ENCODE measurements at regions not wholly inside any gene's neighbourhood (a gene's known extent, or its start where the extent isn't known, plus 50 kb on each side); places are given as distances from the start of the nearest gene placed in this dataset.
A peak's percentile ranks its signal among the peaks of the same experiment; 100 is the strongest.
"Not testable (repeated sequence)": the region's sequence is repeated elsewhere in the genome, so short reads cannot be mapped to it uniquely, and the experiment has no call there.

GRCh38 chr20:48042628-48043027 is 257.3 kb upstream of the SULF2 start:
- Mint-ChIP-seq H3K4me1 (no peaks in the 10 kb centered on the region), H3K4me3 (no peak overlapping the region), H3K36me3 (peaks cover 1% of the 10 kb centered on the region), H3K27me3 (peaks cover 5% of the 10 kb centered on the region), H3K27ac (no peak overlapping the region), H3K9me3 (peaks cover 2% of the 10 kb centered on the region)
- DNase-seq (ENCODE audit: low spot score in 2 of 2) (no peak), ATAC-seq (ENCODE audit: low read depth) (no peak)

- peaks cover 5% of the 10 kb centered on the region for H3K27me3 Mint-ChIP-seq
- ATAC-seq (ENCODE audit: low read depth) (no peak), DNase-seq (ENCODE audit: low spot score in 2 of 2) (no peak)
- H3K4me3 Mint-ChIP-seq = no peak overlapping the region
- peaks cover 1% of the 10 kb centered on the region for H3K36me3 Mint-ChIP-seq
- no peaks in the 10 kb centered on the region for H3K4me1 Mint-ChIP-seq
- H3K9me3 Mint-ChIP-seq = peaks cover 2% of the 10 kb centered on the region
- H3K27ac Mint-ChIP-seq = no peak overlapping the region
Measured at GRCh38 chr20:48041078-48041780, 255.9 kb upstream of the SULF2 start.

- H3K27me3 Mint-ChIP-seq = peaks cover 3% of the 10 kb centered on the region
- peaks cover 2% of the 10 kb centered on the region for H3K9me3 Mint-ChIP-seq
- ATAC-seq (ENCODE audit: low read depth) = no peak
- H3K4me1 Mint-ChIP-seq = no peaks in the 10 kb centered on the region
- peaks cover 1% of the 10 kb centered on the region for H3K36me3 Mint-ChIP-seq
- DNase-seq (ENCODE audit: low spot score in 2 of 2) = no peak
- no peak overlapping the region for H3K27ac Mint-ChIP-seq
- H3K4me3 Mint-ChIP-seq = no peak overlapping the region
Measured at GRCh38 chr20:48040491-48040890, 255.2 kb upstream of the SULF2 start.

- ATAC-seq (ENCODE audit: low read depth) (no peak), DNase-seq (ENCODE audit: low spot score in 2 of 2) (no peak)
- no peak overlapping the region for H3K27ac Mint-ChIP-seq
- peaks cover 1% of the 10 kb centered on the region for H3K36me3 Mint-ChIP-seq
- H3K4me1 Mint-ChIP-seq = no peaks in the 10 kb centered on the region
- no peak overlapping the region for H3K4me3 Mint-ChIP-seq
- H3K9me3 Mint-ChIP-seq = peaks cover 5% of the 10 kb centered on the region
- peaks cover 5% of the 10 kb centered on the region for H3K27me3 Mint-ChIP-seq
Measured at GRCh38 chr20:48040051-48040450, 254.8 kb upstream of the SULF2 start.

GRCh38 chr20:48039514-48039913 is 254.2 kb upstream of the SULF2 start:
- H3K4me1 Mint-ChIP-seq = no peaks in the 10 kb centered on the region
- H3K27ac Mint-ChIP-seq = no peak overlapping the region
- peaks cover 5% of the 10 kb centered on the region for H3K27me3 Mint-ChIP-seq
- H3K9me3 Mint-ChIP-seq = peaks cover 5% of the 10 kb centered on the region
- H3K4me3 Mint-ChIP-seq = no peak overlapping the region
- H3K36me3 Mint-ChIP-seq = peaks cover 1% of the 10 kb centered on the region
- DNase-seq (ENCODE audit: low spot score in 2 of 2) (no peak), ATAC-seq (ENCODE audit: low read depth) (no peak)

- ATAC-seq (ENCODE audit: low read depth) (no peak), DNase-seq (ENCODE audit: low spot score in 2 of 2) (no peak)
- Mint-ChIP-seq H3K9me3 (peaks cover 5% of the 10 kb centered on the region), H3K4me3 (no peak overlapping the region), H3K4me1 (no peaks in the 10 kb centered on the region), H3K27me3 (peaks cover 5% of the 10 kb centered on the region), H3K36me3 (peaks cover 1% of the 10 kb centered on the region), H3K27ac (no peak overlapping the region)
Measured at GRCh38 chr20:48038713-48039112, 253.4 kb upstream of the SULF2 start.

- H3K4me3 Mint-ChIP-seq; ATAC-seq (ENCODE audit: low read depth); DNase-seq (ENCODE audit: low spot score in 2 of 2): not testable (repeated sequence)
Measured at GRCh38 chr20:48037798-48038197, 252.5 kb upstream of the SULF2 start.

GRCh38 chr20:48035961-48036731 is 250.9 kb upstream of the SULF2 start:
- Mint-ChIP-seq H3K9me3 (peaks cover 5% of the 10 kb centered on the region), H3K4me3 (no peak overlapping the region), H3K36me3 (peaks cover 1% of the 10 kb centered on the region), H3K27me3 (peaks cover 5% of the 10 kb centered on the region), H3K4me1 (no peaks in the 10 kb centered on the region), H3K27ac (no peak overlapping the region)
- no peak for DNase-seq (ENCODE audit: low spot score in 2 of 2)
- ATAC-seq (ENCODE audit: low read depth) = no peak

More at GRCh38 chr20:48037798-48038197, 252.5 kb upstream of the SULF2 start:
- H3K4me1 Mint-ChIP-seq, H3K36me3 Mint-ChIP-seq, H3K27ac Mint-ChIP-seq, H3K27me3 Mint-ChIP-seq, H3K9me3 Mint-ChIP-seq: not testable (repeated sequence)

- Mint-ChIP-seq H3K4me1 (no peaks in the 10 kb centered on the region), H3K36me3 (peaks cover 1% of the 10 kb centered on the region), H3K27me3 (peaks cover 6% of the 10 kb centered on the region), H3K27ac (no peak overlapping the region), H3K9me3 (peaks cover 5% of the 10 kb centered on the region), H3K4me3 (no peak overlapping the region)
- no peak for ATAC-seq (ENCODE audit: low read depth)
- no peak for DNase-seq (ENCODE audit: low spot score in 2 of 2)
Measured at GRCh38 chr20:48034751-48035150, 249.5 kb upstream of the SULF2 start.

- not testable (repeated sequence) for H3K36me3 Mint-ChIP-seq; H3K27ac Mint-ChIP-seq; H3K9me3 Mint-ChIP-seq; H3K27me3 Mint-ChIP-seq; H3K4me1 Mint-ChIP-seq; H3K4me3 Mint-ChIP-seq; DNase-seq (ENCODE audit: low spot score in 2 of 2); ATAC-seq (ENCODE audit: low read depth)
Measured at GRCh38 chr20:48033005-48033404, 247.7 kb upstream of the SULF2 start.

- ATAC-seq (ENCODE audit: low read depth) (no peak), DNase-seq (ENCODE audit: low spot score in 2 of 2) (no peak)
- H3K27ac Mint-ChIP-seq = no peak overlapping the region
- H3K9me3 Mint-ChIP-seq = peaks cover 3% of the 10 kb centered on the region
- no peak overlapping the region for H3K4me3 Mint-ChIP-seq
- H3K4me1 Mint-ChIP-seq = no peaks in the 10 kb centered on the region
- H3K36me3 Mint-ChIP-seq = no peaks in the 10 kb centered on the region
- peaks cover 4% of the 10 kb centered on the region for H3K27me3 Mint-ChIP-seq
Measured at GRCh38 chr20:48031122-48031521, 245.8 kb upstream of the SULF2 start.

- no peak overlapping the region for H3K27ac Mint-ChIP-seq
- ATAC-seq (ENCODE audit: low read depth) = no peak
Measured at GRCh38 chr20:48026981-48027592, 241.8 kb upstream of the SULF2 start.

GRCh38 chr20:48025661-48026060 is 240.4 kb upstream of the SULF2 start:
- H3K27ac Mint-ChIP-seq = no peak overlapping the region
- no peak overlapping the region for H3K4me3 Mint-ChIP-seq
- ATAC-seq (ENCODE audit: low read depth) (no peak), DNase-seq (ENCODE audit: low spot score in 2 of 2) (no peak)
- peaks cover 2% of the 10 kb centered on the region for H3K9me3 Mint-ChIP-seq
- peaks cover 2% of the 10 kb centered on the region for H3K36me3 Mint-ChIP-seq
- H3K27me3 Mint-ChIP-seq = peaks cover 9% of the 10 kb centered on the region
- H3K4me1 Mint-ChIP-seq = peaks cover 4% of the 10 kb centered on the region

More at GRCh38 chr20:48026981-48027592, 241.8 kb upstream of the SULF2 start:
- no peak for DNase-seq (ENCODE audit: low spot score in 2 of 2)
- H3K27me3 Mint-ChIP-seq = peaks cover 6% of the 10 kb centered on the region
- peak overlapping the region; percentile 48 for H3K4me3 Mint-ChIP-seq
- H3K4me1 Mint-ChIP-seq = peaks cover 4% of the 10 kb centered on the region
- peaks cover 1% of the 10 kb centered on the region for H3K36me3 Mint-ChIP-seq
- H3K9me3 Mint-ChIP-seq = peaks cover 2% of the 10 kb centered on the region

GRCh38 chr20:48025051-48025515 is 239.8 kb upstream of the SULF2 start:
- Mint-ChIP-seq H3K4me3 (no peak overlapping the region), H3K36me3 (peaks cover 2% of the 10 kb centered on the region), H3K9me3 (peaks cover 2% of the 10 kb centered on the region), H3K27me3 (peaks cover 13% of the 10 kb centered on the region), H3K27ac (no peak overlapping the region), H3K4me1 (peaks cover 4% of the 10 kb centered on the region)
- ATAC-seq (ENCODE audit: low read depth) (no peak), DNase-seq (ENCODE audit: low spot score in 2 of 2) (no peak)

Data from memory B cell (primary cell).